ENCODE measurements at regions not wholly inside any gene's neighbourhood (a gene's known extent, or its start where the extent isn't known, plus 50 kb on each side); places are given as distances from the start of the nearest gene placed in this dataset.

DNA sequence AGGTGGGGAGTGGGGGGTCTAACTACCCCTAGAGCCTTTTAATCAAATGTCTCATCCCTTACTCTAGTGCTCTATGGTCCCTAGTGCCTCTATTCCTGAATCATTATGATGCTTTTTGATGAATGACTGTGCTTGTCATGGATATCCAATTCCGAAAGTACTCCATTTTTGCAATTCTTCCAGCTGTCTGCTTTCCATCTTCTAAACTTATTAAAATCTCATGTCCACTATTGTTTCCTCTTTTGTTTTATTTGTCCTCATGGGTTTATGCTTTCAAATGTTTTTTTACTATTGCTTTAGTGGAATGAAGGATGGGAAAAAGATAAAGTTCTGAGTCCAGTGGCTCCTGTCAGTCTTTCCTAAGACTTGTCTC is 77.2 kb upstream of the KCNMB2 start:
- TF ChIP-seq, protein P1, sequence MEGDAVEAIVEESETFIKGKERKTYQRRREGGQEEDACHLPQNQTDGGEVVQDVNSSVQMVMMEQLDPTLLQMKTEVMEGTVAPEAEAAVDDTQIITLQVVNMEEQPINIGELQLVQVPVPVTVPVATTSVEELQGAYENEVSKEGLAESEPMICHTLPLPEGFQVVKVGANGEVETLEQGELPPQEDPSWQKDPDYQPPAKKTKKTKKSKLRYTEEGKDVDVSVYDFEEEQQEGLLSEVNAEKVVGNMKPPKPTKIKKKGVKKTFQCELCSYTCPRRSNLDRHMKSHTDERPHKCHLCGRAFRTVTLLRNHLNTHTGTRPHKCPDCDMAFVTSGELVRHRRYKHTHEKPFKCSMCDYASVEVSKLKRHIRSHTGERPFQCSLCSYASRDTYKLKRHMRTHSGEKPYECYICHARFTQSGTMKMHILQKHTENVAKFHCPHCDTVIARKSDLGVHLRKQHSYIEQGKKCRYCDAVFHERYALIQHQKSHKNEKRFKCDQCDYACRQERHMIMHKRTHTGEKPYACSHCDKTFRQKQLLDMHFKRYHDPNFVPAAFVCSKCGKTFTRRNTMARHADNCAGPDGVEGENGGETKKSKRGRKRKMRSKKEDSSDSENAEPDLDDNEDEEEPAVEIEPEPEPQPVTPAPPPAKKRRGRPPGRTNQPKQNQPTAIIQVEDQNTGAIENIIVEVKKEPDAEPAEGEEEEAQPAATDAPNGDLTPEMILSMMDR (IDR thresholded peaks at IDR 0.05): no peak
- no peak for TF ChIP-seq POLR2AphosphoS5 (IDR thresholded peaks at IDR 0.05)
